Mesothelial cell of epicardium (in vitro differentiated cells): ENCODE measurements at regions not wholly inside any gene's neighbourhood (a gene's known extent, or its start where the extent isn't known, plus 50 kb on each side); places are given as distances from the start of the nearest gene placed in this dataset.
"Not testable (repeated sequence)": the region's sequence is repeated elsewhere in the genome, so short reads cannot be mapped to it uniquely, and the experiment has no call there.

Experiments
- DNase-seq, 2 experiments: peaks; one replicate each; pipeline ENCODE4 v3.0.0; 2021; ENCODE audit warnings: low spot score in 2 of 2; ENCODE audit not compliant: unreplicated experiment in 2 of 2
- H3K27ac Mint-ChIP-seq: 2 replicates; pipeline ENCODE4 v1.8.0; 2021; ENCODE audit warnings: mixed read lengths
- H3K27me3 Mint-ChIP-seq: 2 replicates; pipeline ENCODE4 v1.8.0; 2021; ENCODE audit warnings: low read depth, mixed read lengths
- H3K36me3 Mint-ChIP-seq: 2 replicates; pipeline ENCODE4 v1.8.0; 2021; ENCODE audit warnings: mixed read lengths
- H3K4me1 Mint-ChIP-seq: 2 replicates; pipeline ENCODE4 v1.8.0; 2021; ENCODE audit warnings: mixed read lengths
- H3K4me3 Mint-ChIP-seq: 2 replicates; pipeline ENCODE4 v1.8.0; 2021; ENCODE audit warnings: mild to moderate bottlenecking, moderate library complexity, mixed read lengths
- H3K9me3 Mint-ChIP-seq: 2 replicates; pipeline ENCODE4 v1.8.0; 2021; ENCODE audit warnings: mixed read lengths
- TF ChIP-seq, protein P1 (sequence below): fragments of 200-600 bp; sonication (generic); IDR thresholded peaks from one replicate; pipeline ENCODE4 v1.5.0; 2021; ENCODE audit warnings: antibody characterized with exemption; ENCODE audit not compliant: unreplicated experiment

DNA sequence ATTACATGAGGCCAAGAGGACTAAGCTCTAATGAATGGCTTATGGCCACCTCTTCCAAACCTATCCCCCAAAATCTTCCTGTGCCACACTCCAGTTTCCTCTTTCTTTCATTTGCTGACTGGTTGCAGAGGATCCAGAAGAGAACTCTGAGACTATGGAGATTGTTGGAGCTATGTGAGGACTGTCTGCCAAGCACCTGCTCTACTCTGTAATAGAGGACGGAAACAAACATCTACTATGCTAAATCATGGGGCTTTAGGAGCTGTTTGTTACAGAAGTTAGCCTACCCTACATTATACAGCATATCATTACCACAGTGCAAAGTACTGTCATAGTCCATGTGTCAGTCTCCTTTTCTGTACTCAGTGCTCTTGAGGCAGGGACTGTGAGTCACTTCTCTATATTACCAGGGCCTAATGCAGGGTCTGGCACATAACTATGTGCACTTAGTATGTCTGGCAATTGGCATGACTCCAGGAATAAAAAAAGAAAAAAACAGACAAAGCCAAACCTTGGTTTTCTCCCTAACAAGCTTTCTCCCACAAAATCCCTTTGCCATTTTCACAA, 95.1 kb downstream of the RPAP3 start:
- Mint-ChIP-seq H3K9me3 (peaks cover 61% of the 10 kb centered on the region), H3K27ac (no peak overlapping the region), H3K4me1 (no peaks in the 10 kb centered on the region), H3K36me3 (peaks cover 57% of the 10 kb centered on the region), H3K27me3 (no peaks in the 10 kb centered on the region), H3K4me3 (no peak overlapping the region)
- TF ChIP-seq, protein P1, sequence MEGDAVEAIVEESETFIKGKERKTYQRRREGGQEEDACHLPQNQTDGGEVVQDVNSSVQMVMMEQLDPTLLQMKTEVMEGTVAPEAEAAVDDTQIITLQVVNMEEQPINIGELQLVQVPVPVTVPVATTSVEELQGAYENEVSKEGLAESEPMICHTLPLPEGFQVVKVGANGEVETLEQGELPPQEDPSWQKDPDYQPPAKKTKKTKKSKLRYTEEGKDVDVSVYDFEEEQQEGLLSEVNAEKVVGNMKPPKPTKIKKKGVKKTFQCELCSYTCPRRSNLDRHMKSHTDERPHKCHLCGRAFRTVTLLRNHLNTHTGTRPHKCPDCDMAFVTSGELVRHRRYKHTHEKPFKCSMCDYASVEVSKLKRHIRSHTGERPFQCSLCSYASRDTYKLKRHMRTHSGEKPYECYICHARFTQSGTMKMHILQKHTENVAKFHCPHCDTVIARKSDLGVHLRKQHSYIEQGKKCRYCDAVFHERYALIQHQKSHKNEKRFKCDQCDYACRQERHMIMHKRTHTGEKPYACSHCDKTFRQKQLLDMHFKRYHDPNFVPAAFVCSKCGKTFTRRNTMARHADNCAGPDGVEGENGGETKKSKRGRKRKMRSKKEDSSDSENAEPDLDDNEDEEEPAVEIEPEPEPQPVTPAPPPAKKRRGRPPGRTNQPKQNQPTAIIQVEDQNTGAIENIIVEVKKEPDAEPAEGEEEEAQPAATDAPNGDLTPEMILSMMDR, result no peak
- no peak for DNase-seq

DNA sequence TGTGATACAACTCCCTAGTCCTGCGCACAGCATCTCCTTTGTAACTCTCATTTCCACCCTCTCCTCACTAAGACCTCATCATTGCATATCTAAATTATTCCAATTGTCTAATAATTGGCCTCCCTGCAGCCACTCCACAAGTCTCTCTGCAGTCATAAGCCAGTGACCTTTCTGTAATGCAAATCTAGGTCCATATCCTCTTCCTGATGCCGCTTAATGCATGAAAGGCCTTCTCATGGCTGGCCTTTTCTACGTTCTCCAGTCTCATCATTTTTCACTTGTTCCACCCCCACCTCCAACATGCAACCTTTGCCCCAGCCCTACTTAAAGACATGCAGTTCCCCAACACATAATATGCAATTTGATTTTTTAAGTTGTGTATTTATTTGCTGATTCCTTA, 96.0 kb downstream of the RPAP3 start:
- Mint-ChIP-seq H3K27me3 (no peaks in the 10 kb centered on the region), H3K9me3 (peaks cover 63% of the 10 kb centered on the region), H3K4me1 (no peaks in the 10 kb centered on the region), H3K4me3 (no peak overlapping the region), H3K27ac (no peak overlapping the region), H3K36me3 (peaks cover 59% of the 10 kb centered on the region)
- TF ChIP-seq, protein P1, result no peak
- no peak for DNase-seq

DNA sequence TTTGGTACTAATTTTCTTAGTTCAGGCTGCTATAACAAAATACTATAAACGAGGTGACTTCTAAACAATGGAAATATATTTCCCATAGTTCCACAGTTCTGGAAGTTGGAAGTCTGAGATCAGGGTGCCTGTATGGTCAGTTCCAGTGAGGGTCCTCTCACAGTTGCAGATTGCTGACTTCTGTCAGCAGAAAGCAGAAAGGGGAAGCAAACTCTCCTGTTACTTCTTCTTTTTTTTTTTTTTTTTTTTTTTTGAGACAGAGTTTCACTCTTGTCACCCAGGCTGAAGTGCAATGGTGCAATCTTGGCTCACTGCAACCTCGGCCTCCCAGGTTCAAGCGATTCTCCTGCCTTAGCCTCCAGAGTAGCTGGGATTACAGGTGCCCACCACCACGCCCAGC, 97.2 kb downstream of the RPAP3 start:
- H3K4me1 Mint-ChIP-seq, H3K27me3 Mint-ChIP-seq, H3K27ac Mint-ChIP-seq, H3K4me3 Mint-ChIP-seq, DNase-seq: not testable (repeated sequence)
- H3K9me3 Mint-ChIP-seq, result peaks cover 55% of the 10 kb centered on the region
- peaks cover 53% of the 10 kb centered on the region for H3K36me3 Mint-ChIP-seq

DNA sequence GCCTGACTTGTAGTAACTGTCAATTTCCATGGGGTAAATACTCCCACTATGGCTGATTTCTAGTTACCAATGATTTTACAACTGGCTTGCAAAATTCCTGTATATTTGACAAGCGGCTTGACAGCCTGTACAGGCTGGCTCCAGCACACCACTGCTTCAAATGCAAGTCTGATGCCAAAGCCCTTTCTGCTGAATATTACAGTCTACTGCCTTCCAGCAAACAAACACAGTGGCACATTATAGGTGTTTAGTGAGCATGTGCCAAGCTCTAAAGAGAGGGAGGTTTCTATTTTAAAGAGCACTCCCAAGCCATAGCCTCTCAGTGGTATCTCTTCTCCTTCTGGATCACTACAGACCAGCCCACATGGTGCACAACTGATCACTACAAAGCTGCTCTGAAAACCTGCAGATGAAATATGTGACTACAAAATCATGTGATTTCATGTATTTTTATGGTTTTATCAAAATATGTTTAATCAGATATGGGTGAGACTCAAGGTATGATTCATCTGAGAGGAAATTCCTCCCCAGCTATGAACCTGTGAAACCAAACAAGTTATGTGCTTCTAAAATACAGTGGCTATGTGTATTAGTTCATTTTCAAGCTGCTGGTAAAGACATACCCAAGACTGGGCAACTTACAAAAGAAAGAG, 101.5 kb downstream of the RPAP3 start:
- Mint-ChIP-seq H3K27ac (no peak overlapping the region), H3K27me3 (no peaks in the 10 kb centered on the region), H3K4me3 (no peak overlapping the region), H3K4me1 (no peaks in the 10 kb centered on the region), H3K9me3 (peaks cover 47% of the 10 kb centered on the region), H3K36me3 (peaks cover 33% of the 10 kb centered on the region)
- TF ChIP-seq, protein P1, result no peak
- DNase-seq, result no peak

DNA sequence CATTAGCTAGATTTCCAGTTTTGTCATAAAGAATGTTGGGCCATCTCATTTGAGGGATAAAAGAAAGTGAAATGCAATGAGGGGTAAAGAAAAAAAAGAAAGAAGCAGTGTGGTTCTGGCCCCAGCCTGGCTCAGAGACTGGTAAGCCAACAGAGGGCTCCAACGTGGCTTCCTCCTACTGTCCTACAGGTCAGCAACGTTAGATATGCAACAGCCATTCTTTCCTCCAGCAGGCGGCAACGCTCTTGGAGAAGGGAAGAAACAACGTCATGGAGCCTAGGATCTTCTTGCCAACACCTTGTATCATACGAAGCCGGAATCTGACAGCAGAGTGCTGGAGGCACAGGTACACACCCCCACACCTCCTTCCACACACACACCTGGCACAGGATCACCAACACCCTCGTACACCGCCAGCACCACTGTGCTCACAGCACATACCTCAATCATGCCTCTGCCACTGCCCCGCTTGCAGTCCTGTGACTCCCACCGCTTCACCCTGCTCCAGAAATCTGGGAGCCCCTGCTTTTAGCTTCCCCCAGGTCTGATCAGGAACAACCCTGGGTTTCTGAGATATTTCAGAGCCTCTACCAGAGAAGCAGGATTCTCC, 102.8 kb downstream of the RPAP3 start:
- TF ChIP-seq, protein P1, result no peak
- peaks cover 48% of the 10 kb centered on the region for H3K9me3 Mint-ChIP-seq

DNA sequence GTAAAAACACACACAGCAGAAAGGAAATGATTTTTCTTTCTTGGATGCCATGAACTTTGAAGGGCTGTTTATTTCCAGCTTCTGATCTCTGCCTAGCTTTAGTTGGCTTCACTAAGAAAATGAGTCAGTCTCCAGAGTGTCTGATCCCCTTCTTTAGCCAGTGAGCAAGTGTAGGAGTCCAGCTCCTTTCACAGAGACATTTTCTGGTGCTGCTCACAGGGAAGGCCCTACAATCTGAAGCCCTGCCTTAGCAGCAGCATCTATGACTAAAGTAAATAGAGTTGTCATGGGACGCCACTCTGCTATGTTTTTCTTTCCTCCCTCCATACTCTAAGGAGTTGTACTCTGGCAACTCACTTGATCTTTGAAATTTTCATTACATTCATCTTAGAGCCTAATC, 103.5 kb downstream of the RPAP3 start:
- Mint-ChIP-seq H3K27me3 (no peaks in the 10 kb centered on the region), H3K27ac (no peak overlapping the region), H3K36me3 (peaks cover 21% of the 10 kb centered on the region), H3K4me3 (no peak overlapping the region), H3K9me3 (peaks cover 41% of the 10 kb centered on the region), H3K4me1 (no peaks in the 10 kb centered on the region)
- TF ChIP-seq, protein P1, result no peak
- no peak for DNase-seq

More for the DNA sequence above, 102.8 kb downstream of the RPAP3 start:
- no peak for DNase-seq
- no peaks in the 10 kb centered on the region for H3K4me1 Mint-ChIP-seq
- H3K27ac Mint-ChIP-seq, result no peak overlapping the region
- H3K36me3 Mint-ChIP-seq, result peaks cover 28% of the 10 kb centered on the region
- H3K27me3 Mint-ChIP-seq, result no peaks in the 10 kb centered on the region
- H3K4me3 Mint-ChIP-seq, result no peak overlapping the region
